ENCODE measurements at regions not wholly inside any gene's neighbourhood (a gene's known extent, or its start where the extent isn't known, plus 50 kb on each side); places are given as distances from the start of the nearest gene placed in this dataset.

- no peak overlapping the region for H3K27ac ChIP-seq
- DNase-seq, result no peak
- no peaks in the 10 kb centered on the region for H3K27me3 ChIP-seq
- intact Hi-C loops (cut with DNase I; ENCODE audit: low total_unique reads), result no loop called here
- TF ChIP-seq, protein P1, sequence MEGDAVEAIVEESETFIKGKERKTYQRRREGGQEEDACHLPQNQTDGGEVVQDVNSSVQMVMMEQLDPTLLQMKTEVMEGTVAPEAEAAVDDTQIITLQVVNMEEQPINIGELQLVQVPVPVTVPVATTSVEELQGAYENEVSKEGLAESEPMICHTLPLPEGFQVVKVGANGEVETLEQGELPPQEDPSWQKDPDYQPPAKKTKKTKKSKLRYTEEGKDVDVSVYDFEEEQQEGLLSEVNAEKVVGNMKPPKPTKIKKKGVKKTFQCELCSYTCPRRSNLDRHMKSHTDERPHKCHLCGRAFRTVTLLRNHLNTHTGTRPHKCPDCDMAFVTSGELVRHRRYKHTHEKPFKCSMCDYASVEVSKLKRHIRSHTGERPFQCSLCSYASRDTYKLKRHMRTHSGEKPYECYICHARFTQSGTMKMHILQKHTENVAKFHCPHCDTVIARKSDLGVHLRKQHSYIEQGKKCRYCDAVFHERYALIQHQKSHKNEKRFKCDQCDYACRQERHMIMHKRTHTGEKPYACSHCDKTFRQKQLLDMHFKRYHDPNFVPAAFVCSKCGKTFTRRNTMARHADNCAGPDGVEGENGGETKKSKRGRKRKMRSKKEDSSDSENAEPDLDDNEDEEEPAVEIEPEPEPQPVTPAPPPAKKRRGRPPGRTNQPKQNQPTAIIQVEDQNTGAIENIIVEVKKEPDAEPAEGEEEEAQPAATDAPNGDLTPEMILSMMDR (IDR thresholded peaks at IDR 0.05), result no peak
- no peak for TF ChIP-seq POLR2A (IDR thresholded peaks at IDR 0.05)
- H3K36me3 ChIP-seq, result no peaks in the 10 kb centered on the region
- no peaks in the 10 kb centered on the region for H3K9me3 ChIP-seq
- no peaks in the 10 kb centered on the region for H3K4me1 ChIP-seq
- H3K4me3 ChIP-seq, result no peak overlapping the region
These were observed 167.8 kb upstream of the MDGA2 start for GRCh38 chr14:47843236-47843635.

DNA sequence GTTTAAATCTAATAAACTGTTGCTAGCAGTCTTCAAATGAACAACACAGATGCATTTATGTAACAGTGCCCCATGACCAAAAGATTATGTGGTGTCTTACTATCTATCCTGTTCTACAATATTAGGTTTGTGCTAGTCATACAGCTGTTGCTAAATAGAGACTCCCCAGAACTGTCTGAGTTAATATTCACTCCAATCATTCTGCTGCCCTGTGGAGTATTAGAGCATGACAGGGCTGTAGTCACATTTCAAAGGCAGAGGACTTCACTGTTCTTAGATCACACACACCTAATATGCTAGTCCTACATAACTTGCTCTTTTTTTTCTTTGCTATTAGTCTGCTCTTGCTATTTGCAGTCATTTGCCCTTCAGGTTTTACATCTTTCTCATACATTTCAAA, 157.6 kb upstream of the MDGA2 start:
- DNase-seq, result no peak
- no peak for TF ChIP-seq POLR2A (IDR thresholded peaks at IDR 0.05)
- intact Hi-C loops (cut with DNase I; ENCODE audit: low total_unique reads), result no loop called here
- Histone ChIP-seq H3K9me3 (no peaks in the 10 kb centered on the region), H3K27ac (no peak overlapping the region), H3K27me3 (no peaks in the 10 kb centered on the region), H3K36me3 (no peaks in the 10 kb centered on the region), H3K4me3 (no peak overlapping the region), H3K4me1 (no peaks in the 10 kb centered on the region)

DNA sequence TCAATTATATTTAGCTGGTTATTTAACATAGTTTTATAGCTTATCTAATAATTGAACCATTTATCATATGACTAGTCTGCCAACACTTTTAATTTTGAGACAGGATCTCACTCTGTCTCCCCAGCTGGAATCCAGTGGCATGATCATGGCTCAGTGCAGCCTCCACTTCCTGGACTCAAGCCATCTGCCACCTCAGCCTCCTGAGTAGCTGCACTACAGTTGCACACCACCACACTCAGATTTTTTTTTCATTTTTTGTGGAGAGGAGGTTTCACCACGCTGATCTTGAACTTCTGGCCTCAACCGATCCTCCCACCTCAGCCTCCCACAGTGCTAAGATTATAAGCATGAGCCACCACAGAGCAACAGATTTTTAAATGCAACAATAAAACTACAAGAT, 151.4 kb upstream of the MDGA2 start:
- no peak overlapping the region for H3K4me3 ChIP-seq
- no peak overlapping the region for H3K27ac ChIP-seq
- no peaks in the 10 kb centered on the region for H3K4me1 ChIP-seq
- H3K27me3 ChIP-seq, result no peaks in the 10 kb centered on the region
- intact Hi-C loops (cut with DNase I; ENCODE audit: low total_unique reads), result no loop called here
- TF ChIP-seq, protein P1 (IDR thresholded peaks at IDR 0.05), result no peak
- no peak for TF ChIP-seq POLR2A (IDR thresholded peaks at IDR 0.05)
- H3K36me3 ChIP-seq, result no peaks in the 10 kb centered on the region
- H3K9me3 ChIP-seq, result no peaks in the 10 kb centered on the region
- no peak for DNase-seq

DNA sequence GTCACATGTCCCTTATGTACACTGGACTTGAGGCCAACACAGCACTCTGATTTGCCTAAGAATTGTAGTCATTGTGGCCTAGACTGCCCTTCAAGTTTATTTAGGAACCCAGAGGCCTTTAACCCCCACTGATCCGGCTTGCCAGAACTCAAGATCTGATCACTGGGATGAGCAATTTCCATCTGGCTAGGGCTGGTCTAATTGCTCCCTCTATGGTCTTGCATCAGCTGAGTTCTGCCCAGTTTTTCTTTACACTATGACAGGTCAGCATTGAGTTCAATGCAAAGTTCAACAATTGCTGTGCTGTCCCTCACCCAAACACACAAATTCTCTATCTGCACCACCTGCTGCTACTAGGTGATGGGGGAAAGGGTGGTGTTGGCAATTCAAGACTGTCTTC, 146.9 kb upstream of the MDGA2 start:
- intact Hi-C loops (cut with DNase I; ENCODE audit: low total_unique reads), result no loop called here
- no peak for TF ChIP-seq POLR2A (IDR thresholded peaks at IDR 0.05)
- TF ChIP-seq, protein P1 (IDR thresholded peaks at IDR 0.05), result no peak
- no peaks in the 10 kb centered on the region for H3K4me1 ChIP-seq

DNA sequence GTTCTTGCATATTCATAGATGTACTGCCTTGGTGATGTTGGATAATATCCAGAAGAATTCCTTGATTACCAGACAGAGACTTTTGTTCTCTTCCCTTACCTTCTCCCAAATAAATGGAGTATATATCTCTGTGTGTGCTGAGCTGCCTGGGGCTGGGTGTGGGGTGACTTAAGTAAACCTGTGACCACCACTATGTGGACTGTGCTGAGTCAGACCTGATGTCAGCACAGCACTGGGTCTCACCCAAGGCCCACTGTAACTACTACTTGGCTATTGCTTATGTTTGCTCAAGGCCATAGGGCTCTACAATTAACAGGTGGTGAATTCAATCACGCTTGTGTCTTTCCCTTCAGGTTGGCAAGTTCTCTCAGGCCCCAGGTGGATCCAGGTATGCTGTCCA, 145.7 kb upstream of the MDGA2 start:
- H3K4me3 ChIP-seq, result no peak overlapping the region
- H3K27me3 ChIP-seq, result no peaks in the 10 kb centered on the region
- intact Hi-C loops (cut with DNase I; ENCODE audit: low total_unique reads), result no loop called here
- H3K27ac ChIP-seq, result no peak overlapping the region
- H3K9me3 ChIP-seq, result no peaks in the 10 kb centered on the region
- no peak for TF ChIP-seq POLR2A (IDR thresholded peaks at IDR 0.05)
- TF ChIP-seq, protein P1 (IDR thresholded peaks at IDR 0.05), result no peak
- DNase-seq, result no peak
- no peaks in the 10 kb centered on the region for H3K36me3 ChIP-seq
- H3K4me1 ChIP-seq, result no peaks in the 10 kb centered on the region

More for the DNA sequence above, 146.9 kb upstream of the MDGA2 start:
- no peaks in the 10 kb centered on the region for H3K9me3 ChIP-seq
- no peak overlapping the region for H3K4me3 ChIP-seq
- H3K36me3 ChIP-seq, result no peaks in the 10 kb centered on the region
- no peaks in the 10 kb centered on the region for H3K27me3 ChIP-seq
- H3K27ac ChIP-seq, result no peak overlapping the region
- DNase-seq, result no peak

DNA sequence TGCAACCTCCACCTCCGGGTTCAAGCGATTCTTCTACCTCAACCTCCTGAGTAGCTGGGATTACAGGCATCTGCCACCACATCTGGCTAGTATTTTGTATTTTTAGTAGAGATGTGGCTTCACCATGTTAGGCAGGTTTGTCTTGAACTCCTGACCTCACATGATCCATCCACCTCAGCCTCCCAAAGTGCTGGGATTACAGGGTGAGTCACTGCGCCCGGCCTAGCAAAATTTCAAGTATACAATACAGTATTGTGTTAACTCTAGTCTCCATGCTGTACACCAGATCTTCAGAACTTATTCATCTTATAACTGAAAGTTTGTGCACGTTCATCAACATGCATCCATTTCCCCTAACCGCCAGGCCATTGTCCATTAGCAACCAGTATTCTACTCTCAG, 115.1 kb upstream of the MDGA2 start:
- H3K4me3 ChIP-seq, result no peak overlapping the region
- DNase-seq, result no peak
- no peaks in the 10 kb centered on the region for H3K36me3 ChIP-seq
- no peaks in the 10 kb centered on the region for H3K27me3 ChIP-seq
- H3K9me3 ChIP-seq, result no peaks in the 10 kb centered on the region
- intact Hi-C loops (cut with DNase I; ENCODE audit: low total_unique reads), result no loop called here
- H3K27ac ChIP-seq, result no peak overlapping the region
- no peaks in the 10 kb centered on the region for H3K4me1 ChIP-seq
- TF ChIP-seq, protein P1 (IDR thresholded peaks at IDR 0.05), result no peak
- TF ChIP-seq POLR2A (IDR thresholded peaks at IDR 0.05), result no peak

Data from uterus (tissue), 3 donors.